Ectodermal cell (in vitro differentiated cells): ENCODE measurements at regions not wholly inside any gene's neighbourhood (a gene's known extent, or its start where the extent isn't known, plus 50 kb on each side); places are given as distances from the start of the nearest gene placed in this dataset.
"Not testable (repeated sequence)": the region's sequence is repeated elsewhere in the genome, so short reads cannot be mapped to it uniquely, and the experiment has no call there.

ENCODE experiments used
- H3K27ac ChIP-seq: 2 replicates; pipeline ENCODE4 v1.7.0; 2013; ENCODE audit warnings: mild to moderate bottlenecking, low read depth, low read length; ENCODE audit not compliant: insufficient read depth, poor library complexity, severe bottlenecking
- H3K27me3 ChIP-seq: 2 replicates; pipeline ENCODE4 v1.7.0; 2013; ENCODE audit warnings: mild to moderate bottlenecking, low read length; ENCODE audit not compliant: insufficient read depth, control insufficient read depth, poor library complexity, severe bottlenecking
- H3K36me3 ChIP-seq: one replicate; pipeline ENCODE4 v1.7.0; 2013; ENCODE audit warnings: low read length; ENCODE audit not compliant: control insufficient read depth, insufficient read depth
- H3K4me1 ChIP-seq: one replicate; pipeline ENCODE4 v1.7.0; 2013; ENCODE audit warnings: low read length; ENCODE audit not compliant: control insufficient read depth, insufficient read depth
- H3K4me3 ChIP-seq: 2 replicates; pipeline ENCODE4 v1.7.0; 2013; ENCODE audit warnings: low read depth, low read length, control low read depth; ENCODE audit not compliant: insufficient read depth
- H3K9me3 ChIP-seq: 2 replicates; pipeline ENCODE4 v1.7.0; 2013; ENCODE audit warnings: mild to moderate bottlenecking, low read length, moderate library complexity; ENCODE audit not compliant: control insufficient read depth
- WGBS, 2 experiments: methylation state at CpG; one replicate each; pipeline ENCODE4 v1.1.7; 2013; ENCODE audit warnings: missing lambda C conversion rate in 2 of 2; 5-methylcytosine and 5-hydroxymethylcytosine counted together

DNA sequence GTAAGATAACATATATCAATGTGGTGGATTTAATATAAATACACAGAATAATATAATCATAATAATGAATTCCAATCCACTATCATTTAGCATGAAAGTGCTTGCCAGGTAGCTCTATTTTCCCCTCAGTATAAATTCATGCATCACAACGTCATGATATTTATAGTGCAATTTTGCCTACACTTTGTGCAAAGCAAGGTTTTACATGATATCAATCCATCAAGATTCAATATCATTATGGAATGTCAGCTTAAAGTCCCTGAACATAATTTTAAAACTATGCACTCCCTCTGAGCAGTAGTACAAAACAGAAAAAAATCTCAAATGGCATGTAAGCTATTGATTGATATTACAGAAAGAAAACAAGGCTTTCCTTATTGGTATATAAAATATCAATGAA, 962.2 kb upstream of the PCDH20 start:
- H3K4me3 ChIP-seq, result no peak overlapping the region
- 97 to 100% methylated on average over 1 of the region's 1 CpG for WGBS, 2 experiments
- no peaks in the 10 kb centered on the region for H3K36me3 ChIP-seq
- no peaks in the 10 kb centered on the region for H3K27me3 ChIP-seq
- no peaks in the 10 kb centered on the region for H3K4me1 ChIP-seq
- H3K27ac ChIP-seq, result no peak overlapping the region
- no peaks in the 10 kb centered on the region for H3K9me3 ChIP-seq

DNA sequence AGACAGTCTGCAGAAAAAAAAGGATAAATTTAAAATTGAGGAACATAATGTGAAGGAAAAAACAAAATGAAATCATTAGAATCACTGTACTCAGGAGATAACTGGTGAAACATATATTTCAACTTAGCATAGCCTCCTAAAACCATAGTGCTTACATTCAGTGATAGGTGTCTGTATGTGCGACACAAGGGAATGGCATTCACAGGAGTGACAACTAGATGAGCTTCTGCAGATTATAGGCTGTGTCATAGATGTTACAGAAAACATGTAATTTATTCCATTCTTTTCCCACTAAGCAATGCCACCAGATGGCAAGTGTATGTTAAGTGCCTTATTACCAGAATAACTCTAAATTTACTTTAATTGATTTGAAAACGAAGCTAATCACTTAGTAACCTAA, 960.0 kb upstream of the PCDH20 start:
- Histone ChIP-seq H3K4me3 (no peak overlapping the region), H3K9me3 (no peaks in the 10 kb centered on the region), H3K27ac (no peak overlapping the region), H3K36me3 (no peaks in the 10 kb centered on the region), H3K4me1 (no peaks in the 10 kb centered on the region), H3K27me3 (no peaks in the 10 kb centered on the region)
- 80 to 100% methylated on average over 1 to 2 of the region's 2 CpGs for WGBS, 2 experiments

DNA sequence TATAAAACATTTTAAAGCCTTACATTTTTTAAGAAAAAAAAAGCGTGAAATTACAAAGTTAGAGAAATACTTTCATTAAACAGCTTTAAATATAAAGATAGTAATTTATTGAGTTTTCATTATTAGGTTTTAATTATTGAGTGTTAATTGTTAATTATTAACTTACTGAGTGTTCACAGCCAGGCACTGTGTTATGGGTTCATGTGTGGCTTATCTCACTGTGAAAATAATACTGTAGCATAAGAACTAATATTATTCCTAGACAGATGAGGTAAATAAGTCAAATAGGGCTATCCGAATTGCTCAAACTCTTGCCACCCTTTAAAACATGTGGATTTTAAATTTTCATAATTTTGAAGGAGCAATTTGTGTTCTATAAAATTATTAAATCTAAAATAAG, 956.1 kb upstream of the PCDH20 start:
- no peaks in the 10 kb centered on the region for H3K27me3 ChIP-seq
- no peak overlapping the region for H3K27ac ChIP-seq
- H3K4me3 ChIP-seq, result no peak overlapping the region
- 100% methylated on average over 1 of the region's 2 CpGs; no CpG with 5 or more reads in 1 of the 2 experiments for WGBS, 2 experiments
- no peaks in the 10 kb centered on the region for H3K4me1 ChIP-seq
- H3K9me3 ChIP-seq, result no peaks in the 10 kb centered on the region
- no peaks in the 10 kb centered on the region for H3K36me3 ChIP-seq

DNA sequence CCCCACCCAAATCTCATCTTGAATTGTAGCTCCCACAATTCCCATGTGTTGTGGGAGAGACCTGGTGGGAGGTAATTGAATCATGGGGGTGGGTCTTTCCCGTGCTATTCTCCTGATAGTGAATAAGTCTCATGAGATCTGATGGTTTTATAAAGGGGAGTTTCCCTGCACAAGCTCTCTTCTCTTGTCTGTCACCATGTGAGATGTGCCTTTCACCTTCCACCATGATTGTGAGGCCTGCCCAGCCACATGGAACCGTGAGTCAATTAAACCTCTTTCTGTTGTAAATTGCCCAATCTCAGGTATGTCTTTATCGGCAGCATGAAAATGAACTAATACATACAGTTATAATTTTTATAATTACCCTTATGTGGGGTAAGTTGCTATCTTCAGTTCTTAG, 952.3 kb upstream of the PCDH20 start:
- not testable (repeated sequence) for H3K27me3 ChIP-seq, H3K4me3 ChIP-seq, H3K4me1 ChIP-seq, H3K36me3 ChIP-seq, H3K9me3 ChIP-seq, H3K27ac ChIP-seq
- WGBS, 2 experiments, result 77 to 99% methylated on average over 2 to 3 of the region's 3 CpGs

DNA sequence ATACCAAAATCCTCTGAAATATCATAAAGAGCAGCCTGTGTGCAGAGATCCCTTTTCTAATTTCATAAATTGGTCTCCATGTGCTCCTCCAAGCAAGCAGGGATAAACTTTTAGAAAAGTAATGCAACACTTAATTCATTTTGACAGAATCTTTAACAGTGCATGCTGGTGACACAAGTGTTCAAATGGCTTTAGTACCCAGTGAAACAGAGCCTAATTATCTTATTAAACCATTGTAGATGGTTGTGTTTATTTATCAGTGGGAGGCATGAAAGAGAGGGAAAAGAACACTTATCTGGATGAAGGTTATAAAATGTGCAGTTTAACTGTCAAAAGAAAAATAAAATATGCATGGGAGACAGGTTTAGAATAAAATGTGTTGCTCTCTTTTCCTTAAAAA, 945.0 kb upstream of the PCDH20 start:
- Histone ChIP-seq H3K4me1 (no peaks in the 10 kb centered on the region), H3K4me3 (no peak overlapping the region), H3K27ac (no peak overlapping the region), H3K36me3 (no peaks in the 10 kb centered on the region), H3K27me3 (no peaks in the 10 kb centered on the region), H3K9me3 (no peaks in the 10 kb centered on the region)

DNA sequence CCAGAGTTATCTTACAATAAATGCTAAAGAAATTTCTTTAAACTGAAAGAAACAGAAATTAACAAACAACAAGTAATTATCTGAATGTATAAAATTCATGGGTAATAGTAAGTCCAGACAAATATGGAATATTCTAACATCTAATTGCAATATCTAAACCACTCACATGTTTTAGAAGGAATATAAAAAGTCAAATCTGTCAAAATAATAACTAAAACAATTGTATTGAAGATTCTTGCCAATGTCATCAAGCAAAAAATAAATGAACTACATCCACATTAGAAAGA, 942.9 kb upstream of the PCDH20 start:
- H3K4me1 ChIP-seq, result no peaks in the 10 kb centered on the region
- H3K9me3 ChIP-seq, result no peaks in the 10 kb centered on the region
- no peaks in the 10 kb centered on the region for H3K27me3 ChIP-seq
- H3K27ac ChIP-seq, result no peak overlapping the region
- no peaks in the 10 kb centered on the region for H3K36me3 ChIP-seq
- no peak overlapping the region for H3K4me3 ChIP-seq

DNA sequence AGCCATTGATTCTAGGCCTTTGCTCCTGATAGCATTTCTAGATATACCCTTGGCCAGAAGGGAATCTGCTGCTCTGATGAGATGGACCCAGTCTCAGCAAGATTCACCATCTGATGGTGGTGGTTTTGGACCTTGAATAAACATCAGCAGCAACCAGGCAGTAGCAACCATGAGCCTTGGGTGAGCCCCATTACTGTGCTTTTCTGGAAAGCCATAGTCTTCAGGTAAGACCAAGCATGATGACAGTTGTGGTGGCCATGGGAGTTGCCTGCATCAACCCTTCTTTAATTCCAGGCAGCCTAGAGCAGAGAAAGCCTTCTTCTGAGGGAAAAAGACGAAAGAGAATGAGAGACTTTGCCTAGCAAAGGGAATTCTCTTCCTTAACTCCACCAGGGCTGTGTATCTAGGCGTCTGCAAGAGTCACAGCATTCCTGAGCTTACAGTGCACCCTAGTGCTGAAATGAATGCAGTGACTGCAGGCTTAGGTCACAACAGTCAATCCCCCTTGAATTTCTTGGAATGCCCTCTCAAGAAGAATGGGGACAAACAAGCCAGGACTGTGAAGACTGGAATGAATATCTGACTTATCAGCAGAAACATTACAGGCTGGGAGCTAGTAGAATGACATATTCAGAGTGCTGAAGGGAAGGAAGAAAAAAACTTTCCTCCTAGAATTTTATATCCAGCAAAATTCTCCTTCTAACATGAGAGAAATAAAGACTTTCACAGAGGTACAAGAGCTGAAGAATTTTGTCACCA, 942.4 kb upstream of the PCDH20 start:
- H3K4me1 ChIP-seq, result no peaks in the 10 kb centered on the region
- no peaks in the 10 kb centered on the region for H3K36me3 ChIP-seq
- H3K27ac ChIP-seq, result no peak overlapping the region
- H3K27me3 ChIP-seq, result no peaks in the 10 kb centered on the region
- H3K4me3 ChIP-seq, result no peak overlapping the region
- WGBS, 2 experiments, result 17 to 23% methylated on average over 2 of the region's 2 CpGs
- no peaks in the 10 kb centered on the region for H3K9me3 ChIP-seq

DNA sequence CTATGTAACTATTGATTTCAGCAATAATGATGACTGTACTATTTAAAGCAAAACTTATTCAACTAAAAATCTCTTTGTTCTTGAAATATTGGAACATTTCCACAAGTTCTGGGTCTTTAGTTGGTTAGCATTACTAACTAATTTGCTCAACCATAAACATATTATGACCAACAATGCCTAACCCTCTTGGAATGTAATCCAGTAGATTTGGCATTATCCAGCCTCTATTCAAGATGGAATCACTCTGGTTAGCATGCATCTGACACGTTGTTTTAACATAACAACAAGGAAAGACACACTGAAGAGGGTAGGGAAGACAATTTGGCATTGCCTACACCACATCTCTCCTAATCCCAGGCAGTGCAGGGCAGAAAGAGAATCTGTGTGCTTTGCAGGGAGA, 941.3 kb upstream of the PCDH20 start:
- Histone ChIP-seq H3K36me3 (no peaks in the 10 kb centered on the region), H3K4me3 (no peak overlapping the region), H3K4me1 (no peaks in the 10 kb centered on the region), H3K27me3 (no peaks in the 10 kb centered on the region), H3K9me3 (no peaks in the 10 kb centered on the region), H3K27ac (no peak overlapping the region)
- WGBS, 2 experiments, result 42 to 82% methylated on average over 1 of the region's 1 CpG

DNA sequence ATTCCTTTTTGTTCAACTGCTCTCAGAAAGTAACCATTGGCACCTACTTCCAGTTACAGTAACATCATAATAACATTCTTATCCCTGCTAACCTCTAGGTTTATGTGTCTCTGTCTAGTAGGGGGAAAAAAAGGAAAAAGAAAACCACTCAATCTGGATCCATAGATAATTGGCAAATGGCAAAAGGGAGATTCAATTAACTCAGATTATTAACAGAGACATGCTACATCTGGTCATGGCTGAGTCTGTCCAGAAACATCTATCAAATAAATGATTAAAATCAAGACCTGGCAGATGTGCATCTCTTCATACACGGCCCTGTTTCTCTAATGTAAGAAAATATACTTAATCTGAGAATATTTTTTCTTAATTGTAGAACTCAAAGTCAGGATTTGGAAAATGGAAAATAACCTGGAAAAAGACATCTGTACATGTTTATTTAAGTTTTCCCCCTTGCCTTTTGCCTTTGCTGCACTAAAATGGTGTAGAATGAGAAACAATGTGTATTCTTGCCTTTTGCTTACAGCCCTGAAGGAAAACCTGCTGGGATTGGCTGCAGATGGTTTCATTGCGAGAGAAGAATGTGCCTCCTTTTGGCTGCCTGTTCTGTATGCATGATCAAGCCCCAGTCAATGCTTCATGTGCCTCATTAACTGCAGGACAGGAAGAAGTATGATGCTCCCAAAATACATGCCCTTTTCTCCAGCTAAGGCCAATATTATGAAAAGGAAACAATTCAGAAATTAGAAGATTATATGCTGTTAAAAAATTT, 921.6 kb upstream of the PCDH20 start:
- no peaks in the 10 kb centered on the region for H3K4me1 ChIP-seq
- H3K36me3 ChIP-seq, result no peaks in the 10 kb centered on the region
- 46 to 73% methylated on average over 1 to 2 of the region's 2 CpGs for WGBS, 2 experiments
- H3K9me3 ChIP-seq, result no peaks in the 10 kb centered on the region
- H3K27me3 ChIP-seq, result no peaks in the 10 kb centered on the region
- no peak overlapping the region for H3K4me3 ChIP-seq
- no peak overlapping the region for H3K27ac ChIP-seq

DNA sequence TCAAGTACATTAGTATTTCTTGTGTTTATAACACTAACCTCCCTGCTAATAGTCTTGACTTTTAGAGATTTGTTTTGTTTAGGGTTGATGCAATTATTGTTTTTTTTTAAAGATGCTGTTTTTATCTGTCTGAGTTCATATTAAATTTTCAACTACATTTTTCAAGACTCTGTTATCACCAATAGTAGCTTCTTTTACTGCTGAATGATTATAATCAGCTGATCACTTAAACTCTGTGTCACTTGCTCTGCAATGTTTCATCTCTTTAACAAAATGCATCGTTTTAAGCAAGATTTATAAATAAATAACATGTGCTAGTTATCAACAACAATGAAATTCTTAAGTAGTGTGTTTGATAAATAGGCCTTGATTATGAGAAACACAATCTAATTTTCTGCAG, 920.9 kb upstream of the PCDH20 start:
- WGBS, 2 experiments, result no CpG with 5 or more reads among the region's 1 CpG

More for the DNA sequence above, 920.9 kb upstream of the PCDH20 start:
- H3K36me3 ChIP-seq, result no peaks in the 10 kb centered on the region
- no peak overlapping the region for H3K4me3 ChIP-seq
- H3K9me3 ChIP-seq, result no peaks in the 10 kb centered on the region
- H3K4me1 ChIP-seq, result no peaks in the 10 kb centered on the region
- no peaks in the 10 kb centered on the region for H3K27me3 ChIP-seq
- H3K27ac ChIP-seq, result no peak overlapping the region
